Progenitor cell of endocrine pancreas (in vitro differentiated cells): ENCODE measurements at regions not wholly inside any gene's neighbourhood (a gene's known extent, or its start where the extent isn't known, plus 50 kb on each side); places are given as distances from the start of the nearest gene placed in this dataset.
"Not testable (repeated sequence)": the region's sequence is repeated elsewhere in the genome, so short reads cannot be mapped to it uniquely, and the experiment has no call there.

Experiments
- DNase-seq: peaks from one replicate; pipeline ENCODE4 v3.0.0; 2021; ENCODE audit warnings: low spot score; ENCODE audit not compliant: unreplicated experiment
- H3K27ac Mint-ChIP-seq: 2 replicates; pipeline ENCODE4 v1.8.0; 2021; ENCODE audit warnings: mild to moderate bottlenecking, moderate library complexity, mixed read lengths
- H3K27me3 Mint-ChIP-seq: 2 replicates; pipeline ENCODE4 v1.8.0; 2021; ENCODE audit warnings: mixed read lengths
- H3K36me3 Mint-ChIP-seq: 2 replicates; pipeline ENCODE4 v1.8.0; 2022; ENCODE audit warnings: mixed read lengths; ENCODE audit not compliant: insufficient read depth
- H3K4me1 Mint-ChIP-seq: 2 replicates; pipeline ENCODE4 v1.8.0; 2021; ENCODE audit warnings: low read depth, mixed read lengths
- H3K4me3 Mint-ChIP-seq: 2 replicates; pipeline ENCODE4 v1.8.0; 2021; ENCODE audit warnings: low read depth, mild to moderate bottlenecking, moderate library complexity, mixed read lengths
- H3K9me3 Mint-ChIP-seq: 2 replicates; pipeline ENCODE4 v1.8.0; 2021; ENCODE audit warnings: low read depth, mixed read lengths
- CTCF ChIP-seq: fragments of 200-600 bp; sonication (generic); IDR thresholded peaks from one replicate; pipeline ENCODE4 v1.5.0; 2021; ENCODE audit warnings: antibody characterized with exemption, mild to moderate bottlenecking; ENCODE audit not compliant: unreplicated experiment

GRCh38 chr2:109719871-109720270 lies 74.2 kb upstream of the RGPD5 start:
- TF ChIP-seq CTCF: no peak
- DNase-seq: no peak
- H3K36me3 Mint-ChIP-seq: no peaks in the 10 kb centered on the region
- no peak overlapping the region for H3K4me3 Mint-ChIP-seq
- H3K9me3 Mint-ChIP-seq: peaks cover 9% of the 10 kb centered on the region
- H3K4me1 Mint-ChIP-seq: peaks cover 24% of the 10 kb centered on the region
- H3K27ac Mint-ChIP-seq: peak overlapping the region; percentile 70
- H3K27me3 Mint-ChIP-seq: peaks cover 11% of the 10 kb centered on the region

- Mint-ChIP-seq H3K27me3 (peaks cover 11% of the 10 kb centered on the region), H3K36me3 (no peaks in the 10 kb centered on the region), H3K27ac (no peak overlapping the region), H3K4me3 (no peak overlapping the region), H3K4me1 (peaks cover 21% of the 10 kb centered on the region), H3K9me3 (peaks cover 9% of the 10 kb centered on the region)
- TF ChIP-seq CTCF: no peak
- no peak for DNase-seq
Measured at GRCh38 chr2:109720380-109721106, 73.6 kb upstream of the RGPD5 start.

- DNase-seq: no peak
- Mint-ChIP-seq H3K36me3 (no peaks in the 10 kb centered on the region), H3K27ac (peak overlapping the region; percentile 38)
Measured at GRCh38 chr2:109721135-109721534, 73.0 kb upstream of the RGPD5 start.

GRCh38 chr2:109721626-109722025 lies 72.5 kb upstream of the RGPD5 start:
- Mint-ChIP-seq H3K4me1 (peaks cover 24% of the 10 kb centered on the region), H3K36me3 (no peaks in the 10 kb centered on the region), H3K27ac (peak overlapping the region; percentile 39), H3K4me3 (no peak overlapping the region), H3K27me3 (peaks cover 11% of the 10 kb centered on the region), H3K9me3 (peaks cover 9% of the 10 kb centered on the region)
- no peak for TF ChIP-seq CTCF
- DNase-seq: no peak

More at GRCh38 chr2:109721135-109721534, 73.0 kb upstream of the RGPD5 start:
- peaks cover 9% of the 10 kb centered on the region for H3K9me3 Mint-ChIP-seq
- peaks cover 20% of the 10 kb centered on the region for H3K4me1 Mint-ChIP-seq
- no peak overlapping the region for H3K4me3 Mint-ChIP-seq
- TF ChIP-seq CTCF: no peak
- peaks cover 11% of the 10 kb centered on the region for H3K27me3 Mint-ChIP-seq

DNA sequence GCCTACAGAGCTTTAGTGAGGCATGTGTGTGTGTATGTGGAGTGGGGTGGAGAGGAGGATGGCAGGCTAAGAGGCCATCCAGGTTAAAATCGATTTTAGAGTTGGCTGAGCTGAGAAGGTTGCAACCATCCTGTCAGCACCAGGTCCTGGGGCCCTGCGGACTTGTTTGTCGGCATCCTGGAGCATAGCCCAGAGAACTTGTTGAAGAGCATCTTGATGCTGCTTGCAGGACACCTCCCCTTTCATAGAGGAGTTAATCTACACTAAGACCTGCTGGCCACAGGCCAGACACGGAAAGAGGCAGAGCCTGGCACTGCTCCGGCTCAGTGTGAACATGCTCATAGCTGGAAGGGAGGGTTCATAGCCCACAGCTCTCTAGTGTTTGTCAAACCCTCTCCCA lies 72.1 kb upstream of the RGPD5 start:
- Mint-ChIP-seq H3K4me3 (no peak overlapping the region), H3K27me3 (peaks cover 11% of the 10 kb centered on the region), H3K27ac (peak overlapping the region; percentile 39), H3K9me3 (peaks cover 9% of the 10 kb centered on the region), H3K4me1 (peaks cover 24% of the 10 kb centered on the region), H3K36me3 (no peaks in the 10 kb centered on the region)
- DNase-seq: no peak
- no peak for TF ChIP-seq CTCF

DNA sequence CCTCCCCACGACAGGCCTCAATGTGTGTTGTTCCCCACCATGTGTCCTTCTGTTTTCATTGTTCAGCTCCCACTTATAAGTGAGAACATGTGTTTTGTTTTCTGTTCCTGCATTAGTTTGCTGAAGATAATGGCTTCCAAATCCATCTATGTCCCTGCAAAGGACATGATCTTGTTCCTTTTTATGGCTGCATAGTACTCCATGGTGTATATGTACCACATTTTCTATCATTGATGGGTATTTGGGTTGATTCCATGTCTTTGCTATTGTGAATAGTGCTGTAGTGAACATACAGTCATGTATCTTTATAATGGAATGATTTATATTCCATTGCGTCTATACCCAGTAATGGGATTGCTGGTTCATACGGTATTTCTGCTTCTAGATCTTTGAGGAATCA lies 71.5 kb upstream of the RGPD5 start:
- not testable (repeated sequence) for H3K36me3 Mint-ChIP-seq, H3K4me3 Mint-ChIP-seq, H3K27ac Mint-ChIP-seq, H3K9me3 Mint-ChIP-seq, DNase-seq
- Mint-ChIP-seq H3K4me1 (peaks cover 24% of the 10 kb centered on the region), H3K27me3 (peaks cover 11% of the 10 kb centered on the region)

DNA sequence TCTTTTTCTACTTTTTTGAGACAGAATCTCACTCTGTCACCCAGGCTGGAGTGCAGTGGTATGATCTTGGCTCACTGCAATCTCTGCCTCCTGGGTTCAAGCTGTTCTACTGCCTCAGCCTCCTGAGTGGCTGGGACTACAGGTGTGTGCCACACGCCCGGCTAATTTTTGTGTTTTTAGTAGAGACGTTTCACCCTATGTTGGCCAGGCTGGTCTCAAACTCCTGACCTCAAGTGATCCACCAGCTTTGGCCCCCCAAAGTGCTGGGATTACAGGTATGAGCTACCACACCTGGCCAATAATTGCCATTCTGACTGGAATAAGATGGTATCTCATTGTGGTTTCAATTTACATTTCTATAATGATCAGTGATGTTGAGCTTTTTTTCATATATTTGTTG lies 71.0 kb upstream of the RGPD5 start:
- DNase-seq, H3K4me3 Mint-ChIP-seq, H3K27me3 Mint-ChIP-seq, H3K27ac Mint-ChIP-seq, H3K9me3 Mint-ChIP-seq, H3K36me3 Mint-ChIP-seq: not testable (repeated sequence)
- peaks cover 24% of the 10 kb centered on the region for H3K4me1 Mint-ChIP-seq
